Omental fat pad (tissue), 3 donors: ENCODE measurements at regions not wholly inside any gene's neighbourhood (a gene's known extent, or its start where the extent isn't known, plus 50 kb on each side); places are given as distances from the start of the nearest gene placed in this dataset.

Experiments used
- ATAC-seq: fragments of 150-250 bp; one replicate; pipeline ENCODE4 v1.9.1; 2016; ENCODE audit warnings: mild to moderate bottlenecking, moderate library complexity; ENCODE audit not compliant: low FRiP score
- DNase-seq: peaks from one replicate; pipeline ENCODE4 v3.0.0-alpha.2; 2019; ENCODE audit warnings: low spot score
- CTCF ChIP-seq, 3 donors: fragments of 450-650 bp; IDR thresholded peaks; one replicate each; pipeline ENCODE4 v1.5.1; 2016 to 2017; ENCODE audit warnings: antibody characterized with exemption in 3 of 3, mild to moderate bottlenecking in 3 of 3, moderate library complexity in 2 of 3

- ATAC-seq (no peak), DNase-seq (no peak)
- TF ChIP-seq CTCF (IDR thresholded peaks at IDR 0.05): no peak
Observed at GRCh38 chr4:159770969-159771368, 668.1 kb downstream of the RAPGEF2 start.

GRCh38 chr4:159776961-159777360, 674.1 kb downstream of the RAPGEF2 start:
- DNase-seq: no peak
- TF ChIP-seq CTCF (IDR thresholded peaks at IDR 0.05): no peak
- ATAC-seq: no peak

GRCh38 chr4:159777689-159778088, 674.8 kb downstream of the RAPGEF2 start:
- DNase-seq: no peak
- ATAC-seq: no peak
- TF ChIP-seq CTCF (IDR thresholded peaks at IDR 0.05): no peak

GRCh38 chr4:159778298-159778697, 675.4 kb downstream of the RAPGEF2 start:
- ATAC-seq (no peak), DNase-seq (no peak)
- TF ChIP-seq CTCF (IDR thresholded peaks at IDR 0.05): no peak

GRCh38 chr4:159779716-159780115, 676.8 kb downstream of the RAPGEF2 start:
- TF ChIP-seq CTCF (IDR thresholded peaks at IDR 0.05): no peak
- DNase-seq: no peak
- no peak for ATAC-seq

- DNase-seq (no peak), ATAC-seq (no peak)
- no peak for TF ChIP-seq CTCF (IDR thresholded peaks at IDR 0.05)
Observed at GRCh38 chr4:159780196-159780922, 677.5 kb downstream of the RAPGEF2 start.

GRCh38 chr4:159787901-159788300, 685.0 kb downstream of the RAPGEF2 start:
- DNase-seq (no peak), ATAC-seq (no peak)
- TF ChIP-seq CTCF (IDR thresholded peaks at IDR 0.05): no peak
